Keratinocyte (primary cell): ENCODE measurements at regions not wholly inside any gene's neighbourhood (a gene's known extent, or its start where the extent isn't known, plus 50 kb on each side); places are given as distances from the start of the nearest gene placed in this dataset.
"Not testable (repeated sequence)": the region's sequence is repeated elsewhere in the genome, so short reads cannot be mapped to it uniquely, and the experiment has no call there.

Experiments
- DNase-seq: peaks from one replicate; pipeline ENCODE4 v3.0.0-alpha.2; 2011; ENCODE audit warnings: low read depth, missing footprints, low spot score
- FAIRE-seq: peaks from 2 replicates; lab custom pipeline; 2011; peaks lifted over from hg19 to GRCh38; lab: Jason Lieb, UNC
- H2AFZ ChIP-seq: 2 replicates; pipeline ENCODE4 v1.6.0; 2012; ENCODE audit warnings: low read length, control low read depth, inconsistent platforms; ENCODE audit not compliant: control insufficient read depth
- H3K27ac ChIP-seq: 2 replicates; pipeline ENCODE4 v1.5.1; 2011; ENCODE audit warnings: low read length; ENCODE audit not compliant: control insufficient read depth, insufficient read depth
- H3K27me3 ChIP-seq: 3 replicates; pipeline ENCODE4 v1.6.0; 2011; ENCODE audit warnings: low read length; ENCODE audit not compliant: control insufficient read depth, insufficient read depth; ENCODE audit errors: extremely low read depth
- H3K36me3 ChIP-seq, 2 experiments: 2 replicates in 1 of 2; 3 replicates in 1 of 2; pipeline ENCODE4 v1.5.1; 2011; ENCODE audit warnings: low read length in 2 of 2, mild to moderate bottlenecking in 1 of 2; ENCODE audit not compliant: control insufficient read depth in 2 of 2, insufficient read depth in 2 of 2; ENCODE audit errors: extremely low read depth in 1 of 2
- H3K4me1 ChIP-seq: 3 replicates; pipeline ENCODE4 v1.5.1; 2011; ENCODE audit warnings: low read length; ENCODE audit not compliant: control insufficient read depth, insufficient read depth; ENCODE audit errors: extremely low read depth
- H3K4me2 ChIP-seq: 3 replicates; pipeline ENCODE4 v1.6.0; 2011; ENCODE audit warnings: low read depth, low read length; ENCODE audit not compliant: control insufficient read depth, insufficient read depth; ENCODE audit errors: extremely low read depth
- H3K4me3 ChIP-seq, 3 experiments: fragments of 200-600 bp in 1 of 3; sonication (generic) in 1 of 3; 2 replicates in 2 of 3; 3 replicates in 1 of 3; pipeline ENCODE4 v1.5.1; 2011 to 2016; ENCODE audit warnings: low read length in 3 of 3, mild to moderate bottlenecking in 3 of 3, control low read depth in 2 of 3, inconsistent platforms in 1 of 3, low read depth in 1 of 3, mixed read lengths in 1 of 3, mixed run types in 1 of 3, moderate library complexity in 1 of 3; ENCODE audit not compliant: control insufficient read depth in 2 of 3, insufficient read depth in 2 of 3; ENCODE audit errors: extremely low read depth in 1 of 3
- H3K79me2 ChIP-seq: 2 replicates; pipeline ENCODE4 v1.6.0; 2012; ENCODE audit warnings: low read length; ENCODE audit not compliant: control insufficient read depth, insufficient read depth
- H3K9ac ChIP-seq: 3 replicates; pipeline ENCODE4 v1.6.0; 2011; ENCODE audit warnings: low read length; ENCODE audit not compliant: control insufficient read depth, insufficient read depth; ENCODE audit errors: extremely low read depth
- H3K9me1 ChIP-seq: 3 replicates; pipeline ENCODE4 v1.6.0; 2011; ENCODE audit warnings: low read length; ENCODE audit not compliant: control insufficient read depth, insufficient read depth; ENCODE audit errors: extremely low read depth
- H3K9me3 ChIP-seq: 2 replicates; pipeline ENCODE4 v1.5.1; 2012; ENCODE audit warnings: low read depth, low read length; ENCODE audit not compliant: control insufficient read depth
- H4K20me1 ChIP-seq: 3 replicates; pipeline ENCODE4 v1.6.0; 2011; ENCODE audit warnings: low read length; ENCODE audit not compliant: control insufficient read depth, insufficient read depth; ENCODE audit errors: extremely low read depth
- CTCF ChIP-seq, 3 experiments: IDR thresholded peaks in 1 of 3; conservative IDR thresholded peaks in 1 of 3; optimal IDR thresholded peaks in 1 of 3; 2 replicates in 2 of 3; 3 replicates in 1 of 3; pipeline versions ENCODE3 to v1.5.1; 2011; ENCODE audit warnings: low read length in 3 of 3, mild to moderate bottlenecking in 3 of 3, moderate library complexity in 2 of 3, control low read depth in 1 of 3, inconsistent platforms in 1 of 3; ENCODE audit not compliant: insufficient read depth in 2 of 3; ENCODE audit errors: extremely low read depth in 1 of 3
- EZH2 ChIP-seq: IDR thresholded peaks from one replicate; pipeline ENCODE4 v1.6.1; 2012; ENCODE audit warnings: inconsistent platforms, mild to moderate bottlenecking, low read length, moderate library complexity
- dilution Hi-C: fragments of 300-500 bp; cut with MboI; formaldehyde crosslinking; loops from one replicate; pipeline ENCODE4 v1.7.0; 2020; ENCODE audit warnings: low sequenced_read_pairs; ENCODE audit not compliant: extremely low pct_ligation_motif_present

- no peak overlapping the region for H3K4me2 ChIP-seq
- H3K27ac ChIP-seq: no peak overlapping the region
- dilution Hi-C loops: no loop called here
- no peaks in the 10 kb centered on the region for H3K4me1 ChIP-seq
- H3K9me3 ChIP-seq: no peaks in the 10 kb centered on the region
- no peaks in the 10 kb centered on the region for H4K20me1 ChIP-seq
- no peaks in the 10 kb centered on the region for H3K79me2 ChIP-seq
- no peak overlapping the region for H2AFZ ChIP-seq
- TF ChIP-seq EZH2 (no peak), CTCF (optimal IDR thresholded peaks at IDR 0.05 in 1 of 3, IDR thresholded peaks at IDR 0.05 in 1 of 3, conservative IDR thresholded peaks at IDR 0.05 in 1 of 3; ENCODE audit: extremely low read depth in 1 of 3, insufficient read depth in 2 of 3, low read length in 3 of 3) (no peak)
- DNase-seq (no peak), FAIRE-seq (no peak)
- H3K27me3 ChIP-seq: peaks cover 17% of the 10 kb centered on the region
- H3K9ac ChIP-seq: no peak overlapping the region
- no peaks in the 10 kb centered on the region for H3K9me1 ChIP-seq
- H3K36me3 ChIP-seq: no peaks in the 10 kb centered on the region
- no peak overlapping the region for H3K4me3 ChIP-seq
Observed at GRCh38 chr3:186444288-186444687, 82.3 kb upstream of the DGKG start.

- dilution Hi-C loops, H2AFZ ChIP-seq, H3K4me3 ChIP-seq, H3K79me2 ChIP-seq, H3K27ac ChIP-seq, H3K9ac ChIP-seq, H3K9me1 ChIP-seq, H3K4me2 ChIP-seq, H4K20me1 ChIP-seq, H3K9me3 ChIP-seq, FAIRE-seq, H3K4me1 ChIP-seq, DNase-seq, H3K36me3 ChIP-seq: not testable (repeated sequence)
- H3K27me3 ChIP-seq: peaks cover 17% of the 10 kb centered on the region
Observed at GRCh38 chr3:186442979-186443378, 80.9 kb upstream of the DGKG start.

DNA sequence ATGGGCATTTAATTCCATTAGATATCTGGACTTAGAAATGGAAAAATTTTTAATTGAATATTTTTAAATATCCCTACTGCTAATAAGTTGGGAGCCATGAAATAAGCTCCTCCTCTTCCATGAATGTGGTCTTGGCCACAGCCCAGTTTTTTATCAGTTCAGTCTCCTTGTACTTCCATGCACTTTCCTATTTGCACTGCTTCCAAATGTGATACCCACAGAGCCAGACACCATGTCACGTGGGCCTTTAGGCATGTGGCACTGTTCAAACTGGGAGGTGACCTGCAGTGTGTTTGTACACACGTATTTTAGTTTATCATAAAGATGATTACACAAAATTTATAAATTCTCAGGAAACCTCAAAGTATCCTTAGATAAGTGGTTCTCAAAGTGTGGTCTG is 80.1 kb upstream of the DGKG start:
- no peaks in the 10 kb centered on the region for H3K4me1 ChIP-seq
- dilution Hi-C loops: no loop called here
- TF ChIP-seq CTCF (optimal IDR thresholded peaks at IDR 0.05 in 1 of 3, IDR thresholded peaks at IDR 0.05 in 1 of 3, conservative IDR thresholded peaks at IDR 0.05 in 1 of 3; ENCODE audit: extremely low read depth in 1 of 3, insufficient read depth in 2 of 3, low read length in 3 of 3) (no peak), EZH2 (no peak)
- no peak overlapping the region for H3K4me3 ChIP-seq
- no peak overlapping the region for H3K27ac ChIP-seq
- no peak overlapping the region for H2AFZ ChIP-seq
- no peaks in the 10 kb centered on the region for H3K79me2 ChIP-seq
- no peaks in the 10 kb centered on the region for H3K9me3 ChIP-seq
- no peaks in the 10 kb centered on the region for H3K36me3 ChIP-seq
- no peak for FAIRE-seq
- peaks cover 10% of the 10 kb centered on the region for H3K27me3 ChIP-seq
- no peak overlapping the region for H3K9ac ChIP-seq
- no peak for DNase-seq
- H3K9me1 ChIP-seq: no peaks in the 10 kb centered on the region
- no peaks in the 10 kb centered on the region for H4K20me1 ChIP-seq
- no peak overlapping the region for H3K4me2 ChIP-seq
